Uterus (tissue), 3 donors: ENCODE measurements at regions not wholly inside any gene's neighbourhood (a gene's known extent, or its start where the extent isn't known, plus 50 kb on each side); places are given as distances from the start of the nearest gene placed in this dataset.

Source experiments
- DNase-seq, 2 donors: peaks; one replicate each; pipeline ENCODE4 v3.0.0-alpha.2; 2019 to 2020
- H3K27ac ChIP-seq, 2 donors: fragments of 200-600 bp; sonication (generic); 1 replicate in 1 of 2; 2 replicates in 1 of 2; pipeline ENCODE4 v1.5.1; 2016 to 2018
- H3K27me3 ChIP-seq, 2 donors: fragments of 200-600 bp; sonication (generic); one replicate each; pipeline ENCODE4 v1.5.1; 2018 to 2019; ENCODE audit warnings: control low read depth in 1 of 2
- H3K36me3 ChIP-seq, 2 donors: fragments of 200-600 bp; sonication (generic); one replicate each; pipeline ENCODE4 v1.5.1; 2019; ENCODE audit warnings: control low read depth in 1 of 2
- H3K4me1 ChIP-seq, 2 donors: fragments of 200-600 bp; sonication (generic); one replicate each; pipeline ENCODE4 v1.5.1; 2018 to 2019; ENCODE audit warnings: control low read depth in 1 of 2
- H3K4me3 ChIP-seq, 2 donors: fragments of 200-600 bp; sonication (generic); 1 replicate in 1 of 2; 2 replicates in 1 of 2; pipeline ENCODE4 v1.5.1; 2018 to 2019; ENCODE audit warnings: mild to moderate bottlenecking in 1 of 2
- H3K9me3 ChIP-seq, 2 donors: fragments of 200-600 bp; sonication (generic); one replicate each; pipeline ENCODE4 v1.5.1; 2019; ENCODE audit warnings: control low read depth in 1 of 2
- POLR2A ChIP-seq, 2 donors: fragments of 450-650 bp; IDR thresholded peaks; one replicate each; pipeline ENCODE4 v1.6.1; 2016; ENCODE audit warnings: antibody characterized with exemption in 2 of 2, mild to moderate bottlenecking in 1 of 2, moderate library complexity in 1 of 2
- intact Hi-C: fragments of 100-400 bp; cut with DNase I; formaldehyde crosslinking; loops from one replicate; pipeline ENCODE4 v1.15.1; 2023; ENCODE audit warnings: low total_unique reads
- TF ChIP-seq, protein P1 (sequence below), 4 experiments: fragments of 200-600 bp in 2 of 4; fragments of 450-650 bp in 2 of 4; sonication (generic) in 2 of 4; IDR thresholded peaks; one replicate each; pipeline ENCODE4 v1.5.1; 2016 to 2019; ENCODE audit warnings: antibody characterized with exemption in 4 of 4, mild to moderate bottlenecking in 2 of 4, moderate library complexity in 1 of 4
- donor health status: DM: yes; HTN: yes; CAD: no.

DNA sequence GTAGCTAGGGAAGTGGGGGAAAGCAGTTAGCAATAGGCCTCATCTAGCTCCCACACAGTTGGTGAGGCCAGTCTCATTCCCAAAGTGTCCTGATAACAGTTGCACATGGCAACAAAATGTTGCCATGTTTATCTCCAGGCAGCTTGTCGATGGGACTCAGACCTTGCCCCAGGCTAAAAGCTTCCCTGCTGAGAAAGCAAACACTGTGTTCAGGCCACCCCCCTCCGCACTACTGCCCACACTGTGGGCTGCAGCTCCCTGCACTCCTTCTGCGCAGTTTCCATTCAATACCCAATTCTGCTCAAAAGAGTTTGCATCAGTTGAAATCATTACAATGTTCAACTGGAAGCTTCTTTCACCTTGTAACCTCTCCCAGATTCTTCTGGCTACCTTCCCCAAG, 287.8 kb upstream of the GK2 start:
- Histone ChIP-seq H3K9me3 (no peaks in the 10 kb centered on the region), H3K4me1 (no peaks in the 10 kb centered on the region), H3K4me3 (no peak overlapping the region), H3K27ac (no peak overlapping the region), H3K36me3 (no peaks in the 10 kb centered on the region), H3K27me3 (no peaks in the 10 kb centered on the region)
- no peak for DNase-seq
- intact Hi-C loops: no loop called here
- TF ChIP-seq, protein P1, sequence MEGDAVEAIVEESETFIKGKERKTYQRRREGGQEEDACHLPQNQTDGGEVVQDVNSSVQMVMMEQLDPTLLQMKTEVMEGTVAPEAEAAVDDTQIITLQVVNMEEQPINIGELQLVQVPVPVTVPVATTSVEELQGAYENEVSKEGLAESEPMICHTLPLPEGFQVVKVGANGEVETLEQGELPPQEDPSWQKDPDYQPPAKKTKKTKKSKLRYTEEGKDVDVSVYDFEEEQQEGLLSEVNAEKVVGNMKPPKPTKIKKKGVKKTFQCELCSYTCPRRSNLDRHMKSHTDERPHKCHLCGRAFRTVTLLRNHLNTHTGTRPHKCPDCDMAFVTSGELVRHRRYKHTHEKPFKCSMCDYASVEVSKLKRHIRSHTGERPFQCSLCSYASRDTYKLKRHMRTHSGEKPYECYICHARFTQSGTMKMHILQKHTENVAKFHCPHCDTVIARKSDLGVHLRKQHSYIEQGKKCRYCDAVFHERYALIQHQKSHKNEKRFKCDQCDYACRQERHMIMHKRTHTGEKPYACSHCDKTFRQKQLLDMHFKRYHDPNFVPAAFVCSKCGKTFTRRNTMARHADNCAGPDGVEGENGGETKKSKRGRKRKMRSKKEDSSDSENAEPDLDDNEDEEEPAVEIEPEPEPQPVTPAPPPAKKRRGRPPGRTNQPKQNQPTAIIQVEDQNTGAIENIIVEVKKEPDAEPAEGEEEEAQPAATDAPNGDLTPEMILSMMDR (IDR thresholded peaks at IDR 0.05): no peak
- TF ChIP-seq POLR2A (IDR thresholded peaks at IDR 0.05): no peak

DNA sequence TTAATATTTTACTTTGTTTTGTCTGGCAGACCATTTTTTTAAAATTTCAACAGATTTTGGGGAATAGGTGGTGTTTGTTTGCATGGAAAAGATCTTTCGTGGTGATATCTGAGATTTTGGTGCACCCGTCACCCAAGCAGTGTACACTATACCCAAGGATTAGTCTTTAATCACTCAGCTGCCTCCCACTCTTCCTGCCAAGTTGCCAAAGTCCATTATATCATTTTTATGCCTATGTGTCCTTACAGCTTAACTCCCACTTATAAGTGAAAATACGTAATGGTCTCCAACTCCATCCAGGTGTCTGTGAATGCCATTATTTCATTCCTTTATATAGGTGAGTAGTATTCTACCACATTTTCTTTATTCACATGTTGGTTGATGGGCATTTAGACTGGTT, 281.7 kb upstream of the GK2 start:
- Histone ChIP-seq H3K27me3 (no peaks in the 10 kb centered on the region), H3K4me1 (no peaks in the 10 kb centered on the region), H3K4me3 (no peak overlapping the region), H3K36me3 (no peaks in the 10 kb centered on the region), H3K27ac (no peak overlapping the region), H3K9me3 (no peaks in the 10 kb centered on the region)
- TF ChIP-seq POLR2A (IDR thresholded peaks at IDR 0.05): no peak
- TF ChIP-seq, protein P1 (IDR thresholded peaks at IDR 0.05): no peak
- intact Hi-C loops: no loop called here
- no peak for DNase-seq

DNA sequence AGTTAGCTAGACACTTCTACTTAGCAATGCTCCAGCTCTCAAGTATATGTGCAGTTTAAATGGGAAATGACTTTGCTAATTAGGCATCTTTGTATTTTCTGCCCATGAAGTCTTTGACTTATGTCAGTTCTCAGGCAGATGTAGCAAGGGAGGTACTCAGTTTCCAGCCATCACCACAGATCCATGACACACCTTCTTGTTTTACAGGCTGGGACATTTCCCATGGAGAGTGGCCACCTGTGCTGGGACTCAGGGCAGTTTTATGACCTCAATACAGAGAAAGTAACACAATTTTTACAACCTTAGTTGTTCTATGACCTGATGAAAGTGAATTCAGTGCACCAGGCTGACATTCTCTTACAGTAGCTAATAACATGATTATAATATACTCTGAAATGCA, 280.7 kb upstream of the GK2 start:
- no peak for TF ChIP-seq POLR2A (IDR thresholded peaks at IDR 0.05)
- TF ChIP-seq, protein P1 (IDR thresholded peaks at IDR 0.05): no peak
- Histone ChIP-seq H3K4me1 (no peaks in the 10 kb centered on the region), H3K27ac (no peak overlapping the region), H3K4me3 (no peak overlapping the region), H3K27me3 (no peaks in the 10 kb centered on the region), H3K9me3 (no peaks in the 10 kb centered on the region), H3K36me3 (no peaks in the 10 kb centered on the region)
- DNase-seq: no peak
- intact Hi-C loops: no loop called here

DNA sequence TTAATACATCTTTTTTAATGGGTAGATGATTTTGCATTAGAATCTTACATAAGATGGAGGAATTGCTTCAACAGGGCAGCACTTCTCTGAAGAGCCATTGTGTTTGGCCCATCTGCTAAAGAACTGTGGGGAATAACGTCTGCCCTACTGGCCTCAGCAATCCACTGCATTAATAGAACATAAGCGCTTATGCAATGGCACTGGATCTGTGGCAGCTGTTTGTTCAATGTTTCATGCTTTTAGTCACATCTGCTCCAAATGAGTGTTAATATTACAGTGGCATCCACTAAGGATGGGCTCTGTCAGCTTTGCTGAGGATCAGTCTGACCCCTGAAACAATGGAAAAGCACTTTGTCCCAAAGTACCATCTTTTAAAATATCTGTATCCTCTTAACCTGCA, 279.0 kb upstream of the GK2 start:
- Histone ChIP-seq H3K4me3 (no peak overlapping the region), H3K9me3 (no peaks in the 10 kb centered on the region), H3K4me1 (no peaks in the 10 kb centered on the region), H3K27me3 (no peaks in the 10 kb centered on the region), H3K36me3 (no peaks in the 10 kb centered on the region), H3K27ac (no peak overlapping the region)
- intact Hi-C loops: no loop called here
- no peak for DNase-seq
- TF ChIP-seq, protein P1 (IDR thresholded peaks at IDR 0.05): no peak
- no peak for TF ChIP-seq POLR2A (IDR thresholded peaks at IDR 0.05)

DNA sequence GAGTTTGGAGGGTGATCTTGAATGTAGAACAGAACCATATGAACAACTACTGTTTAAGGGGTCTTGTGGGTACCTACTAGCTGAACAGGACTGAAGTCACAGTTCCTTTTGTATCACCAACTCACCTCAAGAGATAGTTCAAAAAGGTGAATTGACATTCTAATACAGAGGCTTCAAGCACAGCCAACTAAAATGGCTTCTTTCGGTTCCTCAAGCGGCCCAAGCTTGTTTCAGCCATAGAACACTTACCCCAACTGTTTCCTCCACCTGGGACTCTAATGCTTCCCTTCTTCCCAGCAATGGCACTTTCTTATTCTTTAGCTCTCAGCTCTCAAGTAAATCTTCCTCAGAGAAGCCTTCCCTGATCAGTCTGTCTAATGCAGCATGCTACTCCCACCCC, 277.5 kb upstream of the GK2 start:
- Histone ChIP-seq H3K27me3 (no peaks in the 10 kb centered on the region), H3K36me3 (no peaks in the 10 kb centered on the region), H3K9me3 (no peaks in the 10 kb centered on the region), H3K27ac (no peak overlapping the region), H3K4me1 (no peaks in the 10 kb centered on the region), H3K4me3 (no peak overlapping the region)
- TF ChIP-seq POLR2A (IDR thresholded peaks at IDR 0.05): no peak
- TF ChIP-seq, protein P1 (IDR thresholded peaks at IDR 0.05): no peak
- DNase-seq: no peak
- intact Hi-C loops: no loop called here
